Lower leg skin (tissue), 3 donors: ENCODE measurements at regions not wholly inside any gene's neighbourhood (a gene's known extent, or its start where the extent isn't known, plus 50 kb on each side); places are given as distances from the start of the nearest gene placed in this dataset.

ENCODE experiments used
- POLR2A ChIP-seq, 2 donors: fragments of 450-650 bp; IDR thresholded peaks; one replicate each; pipeline ENCODE4 v1.6.1; 2016 to 2017; ENCODE audit warnings: antibody characterized with exemption in 2 of 2, mild to moderate bottlenecking in 1 of 2, moderate library complexity in 1 of 2
- TF ChIP-seq, protein P1 (sequence below), 3 donors: fragments of 450-650 bp; IDR thresholded peaks; one replicate each; pipeline ENCODE4 v1.5.1; 2016; ENCODE audit warnings: antibody characterized with exemption in 3 of 3, mild to moderate bottlenecking in 3 of 3, moderate library complexity in 2 of 3

DNA sequence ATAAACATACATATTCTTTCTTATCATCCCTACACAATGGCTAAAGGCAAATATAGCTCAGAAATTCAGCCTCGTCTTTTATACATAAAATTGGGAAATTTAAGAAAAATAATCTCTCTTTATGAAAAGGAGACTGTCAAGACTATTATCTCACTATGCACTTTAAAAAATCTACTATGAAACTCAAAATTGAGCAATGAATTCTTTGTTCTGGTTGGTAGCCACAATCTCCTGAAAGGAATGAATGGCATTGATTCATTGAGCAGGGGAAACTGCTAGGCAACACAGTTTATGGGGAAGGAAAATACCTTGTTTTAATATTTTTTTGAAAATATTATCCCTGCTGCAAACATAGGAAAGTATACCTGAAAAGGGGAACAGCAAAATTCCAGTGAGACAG lies 397.1 kb downstream of the RAB28 start:
- TF ChIP-seq, protein P1, sequence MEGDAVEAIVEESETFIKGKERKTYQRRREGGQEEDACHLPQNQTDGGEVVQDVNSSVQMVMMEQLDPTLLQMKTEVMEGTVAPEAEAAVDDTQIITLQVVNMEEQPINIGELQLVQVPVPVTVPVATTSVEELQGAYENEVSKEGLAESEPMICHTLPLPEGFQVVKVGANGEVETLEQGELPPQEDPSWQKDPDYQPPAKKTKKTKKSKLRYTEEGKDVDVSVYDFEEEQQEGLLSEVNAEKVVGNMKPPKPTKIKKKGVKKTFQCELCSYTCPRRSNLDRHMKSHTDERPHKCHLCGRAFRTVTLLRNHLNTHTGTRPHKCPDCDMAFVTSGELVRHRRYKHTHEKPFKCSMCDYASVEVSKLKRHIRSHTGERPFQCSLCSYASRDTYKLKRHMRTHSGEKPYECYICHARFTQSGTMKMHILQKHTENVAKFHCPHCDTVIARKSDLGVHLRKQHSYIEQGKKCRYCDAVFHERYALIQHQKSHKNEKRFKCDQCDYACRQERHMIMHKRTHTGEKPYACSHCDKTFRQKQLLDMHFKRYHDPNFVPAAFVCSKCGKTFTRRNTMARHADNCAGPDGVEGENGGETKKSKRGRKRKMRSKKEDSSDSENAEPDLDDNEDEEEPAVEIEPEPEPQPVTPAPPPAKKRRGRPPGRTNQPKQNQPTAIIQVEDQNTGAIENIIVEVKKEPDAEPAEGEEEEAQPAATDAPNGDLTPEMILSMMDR (IDR thresholded peaks at IDR 0.05) = no peak
- no peak for TF ChIP-seq POLR2A (IDR thresholded peaks at IDR 0.05)
